Endometrial microvascular endothelial cells (primary cell): ENCODE measurements at regions not wholly inside any gene's neighbourhood (a gene's known extent, or its start where the extent isn't known, plus 50 kb on each side); places are given as distances from the start of the nearest gene placed in this dataset.
"Not testable (repeated sequence)": the region's sequence is repeated elsewhere in the genome, so short reads cannot be mapped to it uniquely, and the experiment has no call there.

ENCODE experiments used
- in situ Hi-C: cut with HindIII; loops from 2 replicates; pipeline ENCODE4 v1.10.0; 2017; ENCODE audit warnings: low sequenced_read_pairs, low pct_unique_long_range_greater_than_20kb; ENCODE audit errors: inconsistent ontology term

GRCh38 chr4:12692815-12693214 is 791.3 kb downstream of the RAB28 start:
- in situ Hi-C loops = no loop called here

- in situ Hi-C loops = no loop called here
These were observed 793.0 kb downstream of the RAB28 start for GRCh38 chr4:12691168-12691567.

- in situ Hi-C loops = no loop called here
These were observed 794.7 kb downstream of the RAB28 start for GRCh38 chr4:12689457-12689856.

- in situ Hi-C loops = no loop called here
These were observed 804.9 kb downstream of the RAB28 start for GRCh38 chr4:12679217-12679616.

GRCh38 chr4:12674184-12674583 is 810.0 kb downstream of the RAB28 start:
- in situ Hi-C loops = no loop called here

GRCh38 chr4:12672303-12672702 is 811.8 kb downstream of the RAB28 start:
- in situ Hi-C loops = no loop called here

GRCh38 chr4:12658146-12658545 is 826.0 kb downstream of the RAB28 start:
- in situ Hi-C loops = no loop called here

- in situ Hi-C loops = no loop called here
These were observed 832.3 kb downstream of the RAB28 start for GRCh38 chr4:12651876-12652275.

GRCh38 chr4:12645732-12646131 is 838.4 kb downstream of the RAB28 start:
- in situ Hi-C loops = no loop called here

- in situ Hi-C loops = no loop called here
These were observed 839.9 kb downstream of the RAB28 start for GRCh38 chr4:12644261-12644660.

- in situ Hi-C loops = no loop called here
These were observed 847.9 kb downstream of the RAB28 start for GRCh38 chr4:12636191-12636590.

GRCh38 chr4:12635629-12636028 is 848.5 kb downstream of the RAB28 start:
- in situ Hi-C loops = no loop called here

- in situ Hi-C loops = no loop called here
These were observed 851.0 kb downstream of the RAB28 start for GRCh38 chr4:12633053-12633651.

GRCh38 chr4:12615822-12616221 is 868.3 kb downstream of the RAB28 start:
- in situ Hi-C loops = no loop called here

- in situ Hi-C loops = no loop called here
These were observed 871.3 kb downstream of the RAB28 start for GRCh38 chr4:12612876-12613275.

- in situ Hi-C loops = not testable (repeated sequence)
These were observed 874.8 kb downstream of the RAB28 start for GRCh38 chr4:12609212-12609875.

- in situ Hi-C loops = no loop called here
These were observed 888.2 kb downstream of the RAB28 start for GRCh38 chr4:12595986-12596385.

- in situ Hi-C loops = no loop called here
These were observed 888.7 kb downstream of the RAB28 start for GRCh38 chr4:12595489-12595888.

- in situ Hi-C loops = no loop called here
These were observed 895.6 kb downstream of the RAB28 start for GRCh38 chr4:12588582-12588981.

- in situ Hi-C loops = no loop called here
These were observed 897.7 kb downstream of the RAB28 start for GRCh38 chr4:12586242-12587006.
